Neural progenitor cell (in vitro differentiated cells): ENCODE measurements at regions not wholly inside any gene's neighbourhood (a gene's known extent, or its start where the extent isn't known, plus 50 kb on each side); places are given as distances from the start of the nearest gene placed in this dataset.

ENCODE experiments used
- DNase-seq: peaks from one replicate; pipeline ENCODE4 v3.0.0-alpha.2; 2016; ENCODE audit warnings: low spot score
- H2AFZ ChIP-seq: fragments of 200-600 bp; sonication (generic); replicated peaks from 2 replicates; pipeline ENCODE4 v1.6.1; 2016; ENCODE audit warnings: antibody characterized with exemption
- H3F3A ChIP-seq: fragments of 200-600 bp; sonication (generic); 2 replicates; pipeline ENCODE4 v1.6.1; 2016; ENCODE audit warnings: antibody characterized with exemption, low read depth
- H3K27ac ChIP-seq: fragments of 200-600 bp; sonication (generic); 2 replicates; pipeline ENCODE4 v1.5.1; 2016; ENCODE audit warnings: mild to moderate bottlenecking
- H3K27me3 ChIP-seq: fragments of 200-600 bp; sonication (generic); 2 replicates; pipeline ENCODE4 v1.6.1; 2016; ENCODE audit warnings: mild to moderate bottlenecking, moderate library complexity
- H3K36me3 ChIP-seq: fragments of 200-600 bp; sonication (generic); 2 replicates; pipeline ENCODE4 v1.5.1; 2016
- H3K4me1 ChIP-seq: fragments of 200-600 bp; sonication (generic); 2 replicates; pipeline ENCODE4 v1.6.1; 2016; ENCODE audit warnings: mixed run types
- H3K4me2 ChIP-seq: fragments of 200-600 bp; sonication (generic); 2 replicates; pipeline ENCODE4 v1.6.1; 2016
- H3K4me3 ChIP-seq: fragments of 200-600 bp; sonication (generic); 2 replicates; pipeline ENCODE4 v1.5.1; 2016
- H3K79me2 ChIP-seq: fragments of 200-600 bp; sonication (generic); 2 replicates; pipeline ENCODE4 v1.6.1; 2016; ENCODE audit warnings: low read depth
- H3K9ac ChIP-seq: fragments of 200-600 bp; sonication (generic); 2 replicates; pipeline ENCODE4 v1.6.1; 2016
- H3K9me3 ChIP-seq: fragments of 200-600 bp; sonication (generic); 2 replicates; pipeline ENCODE4 v1.5.1; 2016; ENCODE audit warnings: low read depth
- H4K20me1 ChIP-seq: fragments of 200-600 bp; sonication (generic); 2 replicates; pipeline ENCODE4 v1.6.1; 2016; ENCODE audit warnings: low read depth
- H3K27ac Mint-ChIP-seq: 3 replicates; pipeline ENCODE4 v1.8.0; 2021; ENCODE audit warnings: mixed read lengths
- H3K27me3 Mint-ChIP-seq: 2 replicates; pipeline ENCODE4 v1.8.0; 2022; ENCODE audit warnings: low read depth, mild to moderate bottlenecking, inconsistent platforms, moderate library complexity, mixed read lengths; ENCODE audit not compliant: insufficient read depth
- H3K36me3 Mint-ChIP-seq: 3 replicates; pipeline ENCODE4 v1.8.0; 2021; ENCODE audit warnings: mixed read lengths
- H3K4me1 Mint-ChIP-seq: 3 replicates; pipeline ENCODE4 v1.8.0; 2021; ENCODE audit warnings: mixed read lengths
- H3K4me3 Mint-ChIP-seq: 3 replicates; pipeline ENCODE4 v1.8.0; 2021; ENCODE audit warnings: mild to moderate bottlenecking, moderate library complexity, mixed read lengths
- H3K9me3 Mint-ChIP-seq: 3 replicates; pipeline ENCODE4 v1.8.0; 2020; ENCODE audit warnings: mixed read lengths
- EZH2 ChIP-seq: fragments of 200-600 bp; sonication (generic); IDR thresholded peaks from 2 replicates; pipeline ENCODE4 v1.6.1; 2017; ENCODE audit warnings: antibody characterized with exemption, mild to moderate bottlenecking, moderate library complexity
- EZH2phosphoT487 ChIP-seq: fragments of 200-600 bp; sonication (generic); IDR thresholded peaks from 2 replicates; pipeline ENCODE4 v1.6.1; 2017; ENCODE audit warnings: antibody characterized with exemption
- TF ChIP-seq, protein P1 (sequence below): fragments of 200-600 bp; sonication (generic); IDR thresholded peaks from 2 replicates; pipeline ENCODE4 v1.5.1; 2017; ENCODE audit warnings: antibody characterized with exemption, mild to moderate bottlenecking

DNA sequence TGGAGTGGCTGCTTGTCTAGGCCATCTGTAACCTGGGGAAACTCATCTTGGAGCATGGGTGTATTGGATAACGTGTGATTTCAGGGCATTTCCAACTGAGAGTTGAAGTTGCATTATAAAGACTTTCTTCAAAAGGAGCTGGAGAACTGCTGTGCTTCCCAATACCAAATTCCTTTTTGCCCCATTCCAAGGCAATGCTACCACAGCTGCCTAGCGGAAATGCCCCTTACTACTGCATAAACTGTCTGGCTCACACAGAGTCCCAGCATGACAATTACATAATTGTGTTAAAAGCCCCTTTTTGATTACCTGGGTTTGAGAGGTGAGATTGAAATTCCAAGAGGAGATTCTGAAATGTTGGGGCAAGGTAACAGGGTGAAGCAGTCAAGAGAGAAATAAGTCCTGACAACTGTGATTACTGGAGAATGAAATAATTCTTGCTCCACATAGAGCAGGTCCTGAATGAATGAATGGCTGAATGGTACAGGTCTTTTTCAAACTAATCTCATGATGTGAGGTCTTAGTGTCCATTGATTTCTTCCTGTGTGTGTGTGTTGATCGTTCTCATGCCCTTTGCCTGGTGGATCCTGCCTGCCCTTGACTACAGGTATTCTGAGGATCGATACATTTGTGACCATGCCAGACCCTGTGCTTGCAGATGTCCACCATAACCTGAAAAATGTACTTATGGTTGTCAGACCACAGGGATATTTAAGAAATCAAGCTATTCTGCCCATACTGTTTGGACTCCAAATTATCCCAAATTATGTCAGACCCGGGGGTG lies 386.5 kb downstream of the GRIN2B start:
- H3K9me3 Mint-ChIP-seq = no peaks in the 10 kb centered on the region
- Histone ChIP-seq H4K20me1 (no peaks in the 10 kb centered on the region), H3F3A (no peaks in the 10 kb centered on the region), H3K4me3 (no peak overlapping the region), H3K79me2 (no peaks in the 10 kb centered on the region), H2AFZ (no peak overlapping the region), H3K9ac (no peak overlapping the region), H3K4me2 (no peak overlapping the region), H3K27me3 (no peaks in the 10 kb centered on the region), H3K27ac (no peak overlapping the region), H3K4me1 (peaks cover 13% of the 10 kb centered on the region), H3K36me3 (no peaks in the 10 kb centered on the region), H3K9me3 (no peaks in the 10 kb centered on the region)
- H3K4me3 Mint-ChIP-seq = no peak overlapping the region
- no peaks in the 10 kb centered on the region for H3K4me1 Mint-ChIP-seq
- peaks cover 3% of the 10 kb centered on the region for H3K27me3 Mint-ChIP-seq
- H3K36me3 Mint-ChIP-seq = no peaks in the 10 kb centered on the region
- TF ChIP-seq, protein P1, sequence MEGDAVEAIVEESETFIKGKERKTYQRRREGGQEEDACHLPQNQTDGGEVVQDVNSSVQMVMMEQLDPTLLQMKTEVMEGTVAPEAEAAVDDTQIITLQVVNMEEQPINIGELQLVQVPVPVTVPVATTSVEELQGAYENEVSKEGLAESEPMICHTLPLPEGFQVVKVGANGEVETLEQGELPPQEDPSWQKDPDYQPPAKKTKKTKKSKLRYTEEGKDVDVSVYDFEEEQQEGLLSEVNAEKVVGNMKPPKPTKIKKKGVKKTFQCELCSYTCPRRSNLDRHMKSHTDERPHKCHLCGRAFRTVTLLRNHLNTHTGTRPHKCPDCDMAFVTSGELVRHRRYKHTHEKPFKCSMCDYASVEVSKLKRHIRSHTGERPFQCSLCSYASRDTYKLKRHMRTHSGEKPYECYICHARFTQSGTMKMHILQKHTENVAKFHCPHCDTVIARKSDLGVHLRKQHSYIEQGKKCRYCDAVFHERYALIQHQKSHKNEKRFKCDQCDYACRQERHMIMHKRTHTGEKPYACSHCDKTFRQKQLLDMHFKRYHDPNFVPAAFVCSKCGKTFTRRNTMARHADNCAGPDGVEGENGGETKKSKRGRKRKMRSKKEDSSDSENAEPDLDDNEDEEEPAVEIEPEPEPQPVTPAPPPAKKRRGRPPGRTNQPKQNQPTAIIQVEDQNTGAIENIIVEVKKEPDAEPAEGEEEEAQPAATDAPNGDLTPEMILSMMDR = no peak
- DNase-seq = no peak
- no peak overlapping the region for H3K27ac Mint-ChIP-seq

DNA sequence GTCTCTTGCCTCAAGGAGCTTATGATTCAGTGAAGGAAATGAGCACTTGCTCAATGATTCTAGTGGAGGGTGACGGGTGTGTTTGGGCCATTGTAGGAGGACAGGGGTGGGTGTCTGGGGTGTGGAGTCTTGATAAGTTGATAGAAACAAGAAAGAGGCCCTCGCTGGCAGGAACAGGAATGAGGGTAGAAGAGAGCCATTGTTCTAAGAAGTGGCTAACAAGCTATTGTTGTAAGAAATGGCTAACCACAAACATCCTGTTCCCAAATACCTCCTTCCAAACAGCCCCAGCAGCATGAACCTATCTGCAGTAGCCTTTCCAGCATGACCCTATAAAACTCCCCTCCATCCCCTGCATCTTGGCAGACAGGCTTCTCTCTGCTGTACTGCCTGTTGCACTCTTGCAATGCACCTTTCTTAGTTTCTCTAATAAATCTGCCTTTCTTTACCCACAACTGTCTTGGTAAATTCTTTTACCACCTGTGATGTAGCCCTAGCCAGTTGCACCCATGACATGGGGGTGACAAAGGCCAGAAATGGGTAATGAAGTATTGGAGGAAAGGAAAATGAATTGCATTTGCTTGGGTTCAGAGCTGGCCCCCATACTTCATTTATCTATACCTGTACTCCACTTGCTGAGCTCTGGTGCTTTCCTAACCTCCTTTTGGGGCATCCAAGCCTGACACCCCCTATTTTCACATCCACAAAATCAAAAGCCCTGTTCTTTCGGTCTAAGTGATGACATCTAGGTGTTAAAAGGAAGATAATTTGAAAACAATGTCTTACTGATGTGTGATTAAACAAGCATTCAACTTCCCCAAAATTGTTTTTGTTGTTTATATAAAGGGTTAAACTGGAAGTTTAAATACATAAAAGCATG lies 389.1 kb downstream of the GRIN2B start:
- DNase-seq = no peak
- Histone ChIP-seq H3K9ac (no peak overlapping the region), H3K36me3 (no peaks in the 10 kb centered on the region), H3K79me2 (no peaks in the 10 kb centered on the region), H3K4me3 (no peak overlapping the region), H3K9me3 (no peaks in the 10 kb centered on the region), H3K27me3 (no peaks in the 10 kb centered on the region), H2AFZ (no peak overlapping the region), H3K4me2 (no peak overlapping the region), H3F3A (no peaks in the 10 kb centered on the region), H4K20me1 (no peaks in the 10 kb centered on the region), H3K4me1 (peaks cover 25% of the 10 kb centered on the region), H3K27ac (no peak overlapping the region)
- Mint-ChIP-seq H3K36me3 (no peaks in the 10 kb centered on the region), H3K27me3 (peaks cover 3% of the 10 kb centered on the region), H3K4me1 (peaks cover 9% of the 10 kb centered on the region), H3K4me3 (no peak overlapping the region), H3K9me3 (no peaks in the 10 kb centered on the region), H3K27ac (peak overlapping the region; percentile 70)
- TF ChIP-seq EZH2 = no peak
- TF ChIP-seq, protein P1 = no peak

DNA sequence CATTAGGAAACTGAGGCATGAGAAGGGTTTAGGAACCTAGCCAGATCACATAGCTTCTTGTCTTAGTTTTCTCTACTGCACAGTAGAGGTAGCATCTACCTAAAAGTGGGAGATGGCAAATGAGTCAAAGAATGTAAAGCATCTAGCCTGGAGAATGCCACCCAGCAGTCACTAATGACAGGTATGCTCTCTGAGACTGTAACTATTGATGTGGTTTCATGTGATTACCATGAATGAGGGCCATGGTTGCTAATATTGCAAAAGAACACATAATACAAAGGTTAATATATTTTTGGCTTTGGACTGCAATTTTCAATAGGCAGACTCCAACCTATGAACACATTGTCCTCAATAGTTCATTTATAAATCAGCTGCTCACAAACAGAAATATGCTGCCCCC lies 389.9 kb downstream of the GRIN2B start:
- Histone ChIP-seq H3K27me3 (no peaks in the 10 kb centered on the region), H3K4me3 (no peak overlapping the region), H3K27ac (no peak overlapping the region), H3K4me1 (peaks cover 17% of the 10 kb centered on the region), H4K20me1 (no peaks in the 10 kb centered on the region), H3K4me2 (no peak overlapping the region), H2AFZ (no peak overlapping the region), H3K9me3 (no peaks in the 10 kb centered on the region), H3F3A (no peaks in the 10 kb centered on the region), H3K36me3 (no peaks in the 10 kb centered on the region), H3K79me2 (no peaks in the 10 kb centered on the region), H3K9ac (no peak overlapping the region)
- no peaks in the 10 kb centered on the region for H3K27me3 Mint-ChIP-seq
- TF ChIP-seq EZH2phosphoT487 (no peak), EZH2 (no peak)
- H3K4me1 Mint-ChIP-seq = peaks cover 9% of the 10 kb centered on the region
- no peaks in the 10 kb centered on the region for H3K9me3 Mint-ChIP-seq
- DNase-seq = no peak
- H3K36me3 Mint-ChIP-seq = no peaks in the 10 kb centered on the region
- H3K4me3 Mint-ChIP-seq = no peak overlapping the region
- no peak overlapping the region for H3K27ac Mint-ChIP-seq

DNA sequence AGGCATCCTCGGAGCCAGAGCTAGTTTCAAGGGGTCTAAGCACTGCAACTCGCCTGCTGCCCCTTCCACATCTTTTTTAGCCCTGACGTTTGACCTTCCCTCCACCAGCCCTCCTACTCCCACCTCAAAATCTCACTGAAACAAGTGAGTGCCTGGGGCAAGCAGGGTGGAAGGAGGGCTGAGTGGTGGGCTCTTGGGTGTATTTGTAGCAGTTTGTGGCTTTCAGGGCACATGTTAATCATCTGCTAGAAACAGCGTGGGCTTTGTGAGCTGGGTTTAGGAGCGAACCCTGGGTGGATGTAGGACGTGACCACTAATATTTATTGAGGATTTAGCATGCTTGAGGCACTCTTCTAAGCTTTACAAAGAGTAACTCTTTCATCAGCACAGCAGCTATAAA lies 390.3 kb downstream of the GRIN2B start:
- no peak overlapping the region for H3K4me3 ChIP-seq
- Mint-ChIP-seq H3K9me3 (no peaks in the 10 kb centered on the region), H3K27me3 (no peaks in the 10 kb centered on the region), H3K4me1 (peaks cover 9% of the 10 kb centered on the region), H3K36me3 (no peaks in the 10 kb centered on the region), H3K27ac (no peak overlapping the region), H3K4me3 (no peak overlapping the region)
- H3K27ac ChIP-seq = no peak overlapping the region
- no peaks in the 10 kb centered on the region for H3K79me2 ChIP-seq
- H3K36me3 ChIP-seq = no peaks in the 10 kb centered on the region
- H4K20me1 ChIP-seq = no peaks in the 10 kb centered on the region
- no peak for DNase-seq
- no peak overlapping the region for H2AFZ ChIP-seq
- H3K27me3 ChIP-seq = no peaks in the 10 kb centered on the region
- H3K9ac ChIP-seq = no peak overlapping the region
- TF ChIP-seq EZH2phosphoT487 (no peak), EZH2 (no peak)
- TF ChIP-seq, protein P1 = no peak
- no peaks in the 10 kb centered on the region for H3F3A ChIP-seq
- H3K9me3 ChIP-seq = no peaks in the 10 kb centered on the region
- no peak overlapping the region for H3K4me2 ChIP-seq
- peaks cover 15% of the 10 kb centered on the region for H3K4me1 ChIP-seq
